ENCODE measurements at regions not wholly inside any gene's neighbourhood (a gene's known extent, or its start where the extent isn't known, plus 50 kb on each side); places are given as distances from the start of the nearest gene placed in this dataset.

- TF ChIP-seq CTCF (IDR thresholded peaks at IDR 0.05; ENCODE audit: borderline replicate concordance, extremely low read depth, low read length, poor library complexity, severe bottlenecking) (no peak), EZH2 (IDR thresholded peaks at IDR 0.05; ENCODE audit: borderline replicate concordance, low read depth, low read length, severe bottlenecking) (no peak)
Measured at GRCh38 chr7:131166066-131166465, 161.6 kb upstream of the MKLN1 start.
